Endodermal cell (in vitro differentiated cells): ENCODE measurements at regions not wholly inside any gene's neighbourhood (a gene's known extent, or its start where the extent isn't known, plus 50 kb on each side); places are given as distances from the start of the nearest gene placed in this dataset.

ENCODE experiments used
- DNase-seq: peaks from one replicate; pipeline ENCODE4 v3.0.0-alpha.2; 2017
- H3K27ac ChIP-seq: 2 replicates; pipeline ENCODE4 v1.5.1; 2013; ENCODE audit warnings: mild to moderate bottlenecking, low read depth, low read length, moderate library complexity
- H3K27me3 ChIP-seq: 2 replicates; pipeline ENCODE4 v1.6.1; 2013; ENCODE audit warnings: mild to moderate bottlenecking, low read length, moderate library complexity; ENCODE audit not compliant: insufficient read depth, control insufficient read depth, poor library complexity, severe bottlenecking
- H3K36me3 ChIP-seq: 2 replicates; pipeline ENCODE4 v1.7.0; 2013; ENCODE audit warnings: mild to moderate bottlenecking, low read length, moderate library complexity; ENCODE audit not compliant: control insufficient read depth, insufficient read depth
- H3K4me1 ChIP-seq: one replicate; pipeline ENCODE4 v1.7.0; 2013; ENCODE audit warnings: low read length; ENCODE audit not compliant: control insufficient read depth, insufficient read depth
- H3K4me3 ChIP-seq: 2 replicates; pipeline ENCODE4 v1.5.1; 2013; ENCODE audit warnings: mild to moderate bottlenecking, low read length, moderate library complexity
- H3K9ac ChIP-seq: 2 replicates; pipeline ENCODE4 v1.6.1; 2013; ENCODE audit warnings: mild to moderate bottlenecking, low read length, moderate library complexity; ENCODE audit not compliant: poor library complexity, severe bottlenecking; ENCODE audit errors: extremely low read depth
- H3K9me3 ChIP-seq: 2 replicates; pipeline ENCODE4 v1.6.1; 2013; ENCODE audit warnings: mild to moderate bottlenecking, low read length, moderate library complexity; ENCODE audit not compliant: control insufficient read depth
- H3K27ac Mint-ChIP-seq: 2 replicates; pipeline ENCODE4 v1.8.0; 2020; ENCODE audit warnings: mixed read lengths
- H3K27me3 Mint-ChIP-seq: 2 replicates; pipeline ENCODE4 v1.8.0; 2021; ENCODE audit warnings: mild to moderate bottlenecking, mixed read lengths; ENCODE audit not compliant: insufficient read depth
- H3K36me3 Mint-ChIP-seq: 2 replicates; pipeline ENCODE4 v1.8.0; 2020; ENCODE audit warnings: low read depth, mixed read lengths
- H3K4me1 Mint-ChIP-seq: 2 replicates; pipeline ENCODE4 v1.8.0; 2020; ENCODE audit warnings: mixed read lengths
- H3K4me3 Mint-ChIP-seq: 2 replicates; pipeline ENCODE4 v1.8.0; 2020; ENCODE audit warnings: mild to moderate bottlenecking, moderate library complexity, mixed read lengths
- H3K9me3 Mint-ChIP-seq: 2 replicates; pipeline ENCODE4 v1.8.0; 2020; ENCODE audit warnings: mild to moderate bottlenecking, mixed read lengths
- WGBS, 2 experiments: methylation state at CpG; one replicate each; pipeline versions ENCODE4 v1.1.5 to v1.1.7; 2013; ENCODE audit warnings: missing lambda C conversion rate in 2 of 2, mixed read lengths in 1 of 2; ENCODE audit not compliant: insufficient coverage in 1 of 2, insufficient read length in 1 of 2; 5-methylcytosine and 5-hydroxymethylcytosine counted together
- TF ChIP-seq, protein P1 (sequence below): fragments of 200-600 bp; sonication (generic); conservative IDR thresholded peaks from 2 replicates; pipeline ENCODE4 v1.5.0; 2021; ENCODE audit warnings: antibody characterized with exemption, mild to moderate bottlenecking

DNA sequence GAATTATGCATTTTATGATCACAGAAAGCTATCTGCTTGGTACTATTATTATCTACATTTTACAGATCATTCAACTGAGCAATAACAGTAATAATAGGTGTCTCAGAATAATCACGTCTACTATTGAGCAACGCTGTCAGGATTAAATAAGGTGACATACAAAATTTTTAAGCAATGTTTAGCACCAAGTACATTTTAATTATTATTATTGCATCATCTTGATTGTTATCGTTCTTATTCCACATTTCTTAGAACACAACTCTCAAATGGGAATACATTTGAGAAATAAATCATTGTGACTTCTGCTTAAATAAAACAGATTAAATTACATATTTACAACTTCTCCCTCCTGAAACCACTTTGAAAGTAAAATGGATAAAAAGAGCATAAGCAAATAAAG is 1083.5 kb upstream of the ADGRL3 start:
- H3K9me3 ChIP-seq, result no peaks in the 10 kb centered on the region

DNA sequence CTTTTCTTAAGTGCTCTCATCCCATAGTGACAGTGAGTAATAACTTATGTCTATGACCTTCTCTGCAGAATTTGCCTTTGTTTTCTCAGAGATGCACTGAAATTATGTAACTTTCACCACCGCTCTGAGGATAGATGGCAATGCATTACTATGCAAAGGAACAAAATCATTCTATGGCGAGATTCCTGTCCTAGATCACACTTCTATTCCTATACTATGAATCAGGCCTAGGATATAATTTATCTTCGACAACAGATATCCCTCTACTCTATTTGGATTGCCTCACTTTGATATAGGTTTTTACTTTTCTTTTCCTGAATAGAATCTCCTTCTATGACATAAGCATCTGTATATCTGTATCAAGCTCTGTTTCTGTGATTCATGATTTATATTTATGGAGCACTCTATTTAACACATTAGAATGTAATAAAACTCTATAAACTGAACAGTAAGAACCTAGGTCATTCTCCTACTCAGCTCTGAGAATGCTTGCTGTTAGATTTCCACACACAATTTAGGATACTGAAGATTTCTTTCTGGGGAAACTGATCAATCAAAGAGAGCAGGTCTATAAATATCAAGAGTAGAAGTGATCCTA is 1082.3 kb upstream of the ADGRL3 start:
- no peaks in the 10 kb centered on the region for H3K36me3 ChIP-seq
- Mint-ChIP-seq H3K27ac (no peak overlapping the region), H3K36me3 (no peaks in the 10 kb centered on the region), H3K4me1 (no peaks in the 10 kb centered on the region), H3K9me3 (no peaks in the 10 kb centered on the region), H3K27me3 (no peaks in the 10 kb centered on the region), H3K4me3 (no peak overlapping the region)
- H3K4me1 ChIP-seq, result no peaks in the 10 kb centered on the region
- H3K9me3 ChIP-seq, result peaks cover 2% of the 10 kb centered on the region
- H3K9ac ChIP-seq, result no peak overlapping the region
- DNase-seq, result no peak
- TF ChIP-seq, protein P1, sequence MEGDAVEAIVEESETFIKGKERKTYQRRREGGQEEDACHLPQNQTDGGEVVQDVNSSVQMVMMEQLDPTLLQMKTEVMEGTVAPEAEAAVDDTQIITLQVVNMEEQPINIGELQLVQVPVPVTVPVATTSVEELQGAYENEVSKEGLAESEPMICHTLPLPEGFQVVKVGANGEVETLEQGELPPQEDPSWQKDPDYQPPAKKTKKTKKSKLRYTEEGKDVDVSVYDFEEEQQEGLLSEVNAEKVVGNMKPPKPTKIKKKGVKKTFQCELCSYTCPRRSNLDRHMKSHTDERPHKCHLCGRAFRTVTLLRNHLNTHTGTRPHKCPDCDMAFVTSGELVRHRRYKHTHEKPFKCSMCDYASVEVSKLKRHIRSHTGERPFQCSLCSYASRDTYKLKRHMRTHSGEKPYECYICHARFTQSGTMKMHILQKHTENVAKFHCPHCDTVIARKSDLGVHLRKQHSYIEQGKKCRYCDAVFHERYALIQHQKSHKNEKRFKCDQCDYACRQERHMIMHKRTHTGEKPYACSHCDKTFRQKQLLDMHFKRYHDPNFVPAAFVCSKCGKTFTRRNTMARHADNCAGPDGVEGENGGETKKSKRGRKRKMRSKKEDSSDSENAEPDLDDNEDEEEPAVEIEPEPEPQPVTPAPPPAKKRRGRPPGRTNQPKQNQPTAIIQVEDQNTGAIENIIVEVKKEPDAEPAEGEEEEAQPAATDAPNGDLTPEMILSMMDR, result no peak
- no peak overlapping the region for H3K4me3 ChIP-seq
- H3K27me3 ChIP-seq, result no peaks in the 10 kb centered on the region
- H3K27ac ChIP-seq, result no peak overlapping the region
- 86 to 93% methylated on average over 1 to 3 of the region's 3 CpGs for WGBS, 2 experiments

More for the DNA sequence above, 1083.5 kb upstream of the ADGRL3 start:
- H3K36me3 Mint-ChIP-seq, result no peaks in the 10 kb centered on the region
- Histone ChIP-seq H3K27me3 (no peaks in the 10 kb centered on the region), H3K4me3 (no peak overlapping the region), H3K9ac (no peak overlapping the region), H3K36me3 (no peaks in the 10 kb centered on the region), H3K4me1 (no peaks in the 10 kb centered on the region), H3K27ac (no peak overlapping the region)
- DNase-seq, result no peak
- H3K4me3 Mint-ChIP-seq, result no peak overlapping the region
- TF ChIP-seq, protein P1, result no peak
- H3K27ac Mint-ChIP-seq, result no peak overlapping the region
- no peaks in the 10 kb centered on the region for H3K4me1 Mint-ChIP-seq
- H3K9me3 Mint-ChIP-seq, result no peaks in the 10 kb centered on the region
- no peaks in the 10 kb centered on the region for H3K27me3 Mint-ChIP-seq
- WGBS, 2 experiments, result 98% methylated on average over 3 of the region's 3 CpGs; no CpG with 5 or more reads in 1 of the 2 experiments

DNA sequence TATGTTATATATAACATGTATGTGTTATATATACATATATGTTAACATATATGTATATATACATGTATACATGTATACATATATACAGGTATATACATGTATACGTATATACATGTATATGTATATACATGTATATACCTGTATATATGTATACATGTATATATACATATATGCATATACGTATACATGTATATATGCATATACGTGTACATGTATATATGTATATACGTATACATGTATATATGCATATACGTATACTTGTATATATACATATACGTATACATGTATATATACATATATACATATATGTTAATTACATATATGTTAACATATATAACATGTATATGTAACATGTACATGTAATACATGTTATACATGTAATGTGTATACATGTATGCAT is 1077.3 kb upstream of the ADGRL3 start:
- Histone ChIP-seq H3K4me3 (no peak overlapping the region), H3K9me3 (peaks cover 7% of the 10 kb centered on the region), H3K36me3 (no peaks in the 10 kb centered on the region), H3K27ac (no peak overlapping the region), H3K9ac (no peak overlapping the region), H3K27me3 (no peaks in the 10 kb centered on the region), H3K4me1 (no peaks in the 10 kb centered on the region)
- H3K36me3 Mint-ChIP-seq, result no peaks in the 10 kb centered on the region
- no peaks in the 10 kb centered on the region for H3K4me1 Mint-ChIP-seq
- WGBS, 2 experiments, result no CpG with 5 or more reads among the region's 6 CpGs
- no peaks in the 10 kb centered on the region for H3K27me3 Mint-ChIP-seq
- no peak overlapping the region for H3K27ac Mint-ChIP-seq
- DNase-seq, result no peak
- TF ChIP-seq, protein P1, result no peak
- H3K4me3 Mint-ChIP-seq, result no peak overlapping the region
- H3K9me3 Mint-ChIP-seq, result no peaks in the 10 kb centered on the region
